ENCODE measurements at regions not wholly inside any gene's neighbourhood (a gene's known extent, or its start where the extent isn't known, plus 50 kb on each side); places are given as distances from the start of the nearest gene placed in this dataset.

- H3K27ac ChIP-seq = no peak overlapping the region
- H3K4me3 ChIP-seq (ENCODE audit: low read depth in 1 of 2, low read length in 1 of 2) = no peak overlapping the region
- H3K9me3 ChIP-seq = no peaks in the 10 kb centered on the region
- H3K36me3 ChIP-seq = no peaks in the 10 kb centered on the region
- no peaks in the 10 kb centered on the region for H3K27me3 ChIP-seq
- peaks cover 9 to 11% of the 10 kb centered on the region in 2 experiments for H3K4me1 ChIP-seq (ENCODE audit: control insufficient read depth in 1 of 2, insufficient read depth in 1 of 2, low read depth in 1 of 2, low read length in 1 of 2)
- TF ChIP-seq CTCF (IDR thresholded peaks at IDR 0.05) = no peak
These were observed 170.0 kb downstream of the HRH4 start for GRCh38 chr18:24630346-24630880.

DNA sequence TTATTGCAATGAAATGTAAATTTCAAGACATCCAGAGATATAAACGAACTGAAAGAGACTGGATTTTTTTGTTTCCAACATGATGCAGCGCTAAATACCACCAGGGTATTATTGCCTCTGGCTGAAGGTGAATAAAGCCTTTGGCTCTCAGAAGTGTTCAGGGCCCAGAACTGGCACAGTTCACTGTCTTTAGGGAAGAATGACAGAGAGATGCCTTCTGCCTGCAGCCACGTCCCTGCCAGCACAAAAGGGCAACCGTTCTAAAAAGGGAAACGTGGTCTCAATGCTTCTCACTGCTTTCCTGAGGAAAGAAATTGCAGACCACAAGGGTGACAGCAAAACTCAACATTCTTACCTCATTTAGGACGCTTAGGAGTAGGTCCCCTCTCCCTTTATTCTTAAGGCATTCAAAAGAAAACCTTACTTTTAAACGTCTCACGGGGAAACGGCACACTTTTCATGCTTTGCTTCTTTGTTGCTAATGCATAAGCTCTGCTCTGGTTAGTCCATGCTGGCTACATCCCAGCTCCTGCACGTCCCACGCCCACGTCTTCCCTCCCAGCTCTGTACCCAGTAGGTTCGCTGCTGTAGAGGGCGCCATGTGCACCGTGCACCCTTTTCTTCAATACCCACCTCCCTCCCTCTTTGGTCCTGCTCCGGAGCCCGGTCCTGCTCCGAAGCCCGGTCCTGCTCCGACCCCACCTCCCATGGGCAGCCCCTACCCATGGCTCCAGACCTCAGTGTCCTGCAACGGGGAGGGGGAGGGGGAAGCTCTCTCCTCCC lies 171.0 kb downstream of the HRH4 start:
- no peaks in the 10 kb centered on the region for H3K36me3 ChIP-seq
- peaks cover 9 to 11% of the 10 kb centered on the region in 2 experiments for H3K4me1 ChIP-seq (ENCODE audit: control insufficient read depth in 1 of 2, insufficient read depth in 1 of 2, low read depth in 1 of 2, low read length in 1 of 2)
- no peak overlapping the region for H3K4me3 ChIP-seq (ENCODE audit: low read depth in 1 of 2, low read length in 1 of 2)
- no peaks in the 10 kb centered on the region for H3K9me3 ChIP-seq
- no peak for TF ChIP-seq CTCF (IDR thresholded peaks at IDR 0.05)
- no peak overlapping the region for H3K27ac ChIP-seq
- H3K27me3 ChIP-seq = no peaks in the 10 kb centered on the region

DNA sequence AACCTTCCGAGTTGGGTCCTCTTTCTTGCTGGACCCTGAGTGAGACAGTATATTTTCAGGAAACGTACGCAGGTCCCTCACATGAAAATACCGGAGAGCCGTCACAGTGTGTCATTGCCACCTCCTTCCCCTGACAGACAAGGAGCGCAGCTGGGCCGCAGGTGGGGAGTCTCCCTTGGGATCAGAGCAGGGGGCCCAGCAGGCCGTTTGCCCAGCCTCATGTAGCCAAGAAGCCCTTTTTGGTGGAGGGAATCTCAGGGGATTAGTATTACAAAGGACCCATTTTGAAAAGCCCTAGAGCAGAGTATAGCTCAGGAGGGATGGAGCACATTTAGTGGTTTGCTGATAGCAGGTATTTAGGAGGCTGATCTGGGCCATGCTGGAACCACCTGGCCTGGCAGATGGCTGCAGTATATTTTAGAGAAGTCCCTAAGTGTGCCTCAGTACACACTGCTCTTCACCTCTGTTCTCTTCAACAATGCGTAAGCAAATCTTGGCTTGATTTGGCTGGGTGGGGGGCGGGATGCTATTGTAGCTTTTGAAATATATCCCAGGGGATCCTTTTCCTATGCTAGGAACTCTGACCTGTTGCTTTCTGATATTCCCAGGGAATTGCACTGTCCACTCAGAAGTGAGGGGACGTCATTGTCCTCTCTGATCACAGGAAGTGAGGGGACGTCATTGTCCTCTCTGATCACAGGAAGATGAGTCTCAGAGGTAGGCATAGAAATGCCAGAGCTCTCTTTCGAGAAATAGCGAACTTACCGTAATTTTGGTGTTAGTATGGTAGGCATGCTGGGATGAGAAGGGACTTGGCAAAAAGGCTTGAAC lies 171.9 kb downstream of the HRH4 start:
- no peaks in the 10 kb centered on the region for H3K36me3 ChIP-seq
- H3K27me3 ChIP-seq = no peaks in the 10 kb centered on the region
- no peak overlapping the region for H3K27ac ChIP-seq
- H3K4me1 ChIP-seq (ENCODE audit: control insufficient read depth in 1 of 2, insufficient read depth in 1 of 2, low read depth in 1 of 2, low read length in 1 of 2) = peaks cover 9 to 11% of the 10 kb centered on the region in 2 experiments
- no peak for TF ChIP-seq CTCF (IDR thresholded peaks at IDR 0.05)
- no peaks in the 10 kb centered on the region for H3K9me3 ChIP-seq
- no peak overlapping the region for H3K4me3 ChIP-seq (ENCODE audit: low read depth in 1 of 2, low read length in 1 of 2)

- TF ChIP-seq CTCF (IDR thresholded peaks at IDR 0.05) = no peak
These were observed 172.7 kb downstream of the HRH4 start for GRCh38 chr18:24633121-24633520.

GRCh38 chr18:24649571-24649970 lies 189.1 kb downstream of the HRH4 start:
- Histone ChIP-seq H3K27me3 (no peaks in the 10 kb centered on the region), H3K27ac (no peak overlapping the region), H3K9me3 (no peaks in the 10 kb centered on the region), H3K4me3 (ENCODE audit: low read depth in 1 of 2, low read length in 1 of 2) (no peak overlapping the region), H3K4me1 (ENCODE audit: control insufficient read depth in 1 of 2, insufficient read depth in 1 of 2, low read depth in 1 of 2, low read length in 1 of 2) (no peaks in the 10 kb centered on the region), H3K36me3 (no peaks in the 10 kb centered on the region)
- no peak for TF ChIP-seq CTCF (IDR thresholded peaks at IDR 0.05)

More at GRCh38 chr18:24633121-24633520, 172.7 kb downstream of the HRH4 start:
- no peaks in the 10 kb centered on the region for H3K36me3 ChIP-seq
- no peaks in the 10 kb centered on the region for H3K27me3 ChIP-seq
- H3K4me1 ChIP-seq (ENCODE audit: control insufficient read depth in 1 of 2, insufficient read depth in 1 of 2, low read depth in 1 of 2, low read length in 1 of 2) = peaks cover 9 to 11% of the 10 kb centered on the region in 2 experiments
- no peaks in the 10 kb centered on the region for H3K9me3 ChIP-seq
- no peak overlapping the region for H3K27ac ChIP-seq
- H3K4me3 ChIP-seq (ENCODE audit: low read depth in 1 of 2, low read length in 1 of 2) = no peak overlapping the region

Measured in neutrophil (primary cell).